ENCODE measurements at regions not wholly inside any gene's neighbourhood (a gene's known extent, or its start where the extent isn't known, plus 50 kb on each side); places are given as distances from the start of the nearest gene placed in this dataset.

DNA sequence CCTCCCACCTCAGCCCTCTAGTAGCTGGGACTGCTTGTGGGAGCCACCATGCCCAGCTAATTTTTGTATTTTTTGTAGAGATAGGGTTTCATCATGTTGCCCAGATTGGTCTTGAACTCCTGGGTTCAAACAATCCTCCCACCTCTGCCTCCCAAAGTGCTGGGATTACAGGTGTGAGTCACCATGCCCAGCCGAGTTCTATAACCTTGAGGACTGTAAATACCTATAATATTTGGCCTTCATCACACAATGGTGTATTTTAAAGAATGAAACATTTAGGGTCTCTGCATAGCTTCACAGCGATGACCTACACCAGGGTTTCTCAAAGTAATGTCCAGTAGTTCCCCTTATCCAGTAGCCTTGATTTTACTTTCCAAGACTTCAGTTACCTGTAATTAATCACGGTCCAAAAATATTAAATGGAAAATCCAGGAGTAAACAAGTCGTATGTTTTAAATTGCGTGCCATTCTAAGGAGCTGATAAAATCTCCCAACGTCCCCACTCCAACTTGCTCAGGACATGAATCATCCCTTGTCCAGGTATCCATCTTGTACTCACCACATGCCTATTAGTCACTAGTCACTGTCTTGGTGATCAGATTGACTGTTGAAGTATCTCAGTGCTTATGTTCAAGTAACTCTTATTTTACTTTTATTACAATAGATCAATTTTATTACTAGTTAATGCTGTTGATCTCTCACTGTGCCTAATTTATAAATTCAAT is 368.2 kb downstream of the BTG1 start:
- TF ChIP-seq, protein P1, sequence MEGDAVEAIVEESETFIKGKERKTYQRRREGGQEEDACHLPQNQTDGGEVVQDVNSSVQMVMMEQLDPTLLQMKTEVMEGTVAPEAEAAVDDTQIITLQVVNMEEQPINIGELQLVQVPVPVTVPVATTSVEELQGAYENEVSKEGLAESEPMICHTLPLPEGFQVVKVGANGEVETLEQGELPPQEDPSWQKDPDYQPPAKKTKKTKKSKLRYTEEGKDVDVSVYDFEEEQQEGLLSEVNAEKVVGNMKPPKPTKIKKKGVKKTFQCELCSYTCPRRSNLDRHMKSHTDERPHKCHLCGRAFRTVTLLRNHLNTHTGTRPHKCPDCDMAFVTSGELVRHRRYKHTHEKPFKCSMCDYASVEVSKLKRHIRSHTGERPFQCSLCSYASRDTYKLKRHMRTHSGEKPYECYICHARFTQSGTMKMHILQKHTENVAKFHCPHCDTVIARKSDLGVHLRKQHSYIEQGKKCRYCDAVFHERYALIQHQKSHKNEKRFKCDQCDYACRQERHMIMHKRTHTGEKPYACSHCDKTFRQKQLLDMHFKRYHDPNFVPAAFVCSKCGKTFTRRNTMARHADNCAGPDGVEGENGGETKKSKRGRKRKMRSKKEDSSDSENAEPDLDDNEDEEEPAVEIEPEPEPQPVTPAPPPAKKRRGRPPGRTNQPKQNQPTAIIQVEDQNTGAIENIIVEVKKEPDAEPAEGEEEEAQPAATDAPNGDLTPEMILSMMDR (conservative IDR thresholded peaks at IDR 0.05): no peak
- TF ChIP-seq ZFX (IDR thresholded peaks at IDR 0.05): no peak
